Mesendoderm (in vitro differentiated cells): ENCODE measurements at regions not wholly inside any gene's neighbourhood (a gene's known extent, or its start where the extent isn't known, plus 50 kb on each side); places are given as distances from the start of the nearest gene placed in this dataset.

Source experiments
- DNase-seq: peaks from one replicate; pipeline ENCODE4 v3.0.0; 2013
- H2AK5ac ChIP-seq: 2 replicates; pipeline ENCODE4 v1.6.1; 2013; ENCODE audit warnings: low read length, inconsistent platforms
- H2BK120ac ChIP-seq: 2 replicates; pipeline ENCODE4 v1.6.1; 2013; ENCODE audit warnings: low read depth, mild to moderate bottlenecking, low read length, moderate library complexity, mixed read lengths
- H2BK15ac ChIP-seq: replicated peaks from 2 replicates; pipeline ENCODE4 v1.6.1; 2013; ENCODE audit warnings: low read depth, mild to moderate bottlenecking, moderate library complexity
- H2BK5ac ChIP-seq: 2 replicates; pipeline ENCODE4 v1.6.1; 2013; ENCODE audit warnings: low read length, inconsistent platforms
- H3K18ac ChIP-seq: 2 replicates; pipeline ENCODE4 v1.6.1; 2013; ENCODE audit warnings: mild to moderate bottlenecking, low read length, mixed read lengths
- H3K23ac ChIP-seq: one replicate; pipeline ENCODE4 v1.6.1; 2013; ENCODE audit warnings: low read length
- H3K27ac ChIP-seq: 2 replicates; pipeline ENCODE4 v1.5.1; 2013; ENCODE audit warnings: low read depth, mild to moderate bottlenecking, inconsistent platforms, low read length, moderate library complexity
- H3K27me3 ChIP-seq: 2 replicates; pipeline ENCODE4 v1.6.1; 2013; ENCODE audit warnings: low read length, control low read depth, mild to moderate bottlenecking, inconsistent platforms; ENCODE audit not compliant: insufficient read depth, poor library complexity
- H3K36me3 ChIP-seq: 2 replicates; pipeline ENCODE4 v1.6.1; 2013; ENCODE audit warnings: low read length, inconsistent platforms; ENCODE audit not compliant: control insufficient read depth, insufficient read depth
- H3K4ac ChIP-seq: one replicate; pipeline ENCODE4 v1.6.1; 2013; ENCODE audit warnings: low read depth, mild to moderate bottlenecking, low read length, moderate library complexity
- H3K4me1 ChIP-seq: 2 replicates; pipeline ENCODE4 v1.6.1; 2013; ENCODE audit warnings: low read depth, low read length, inconsistent platforms; ENCODE audit not compliant: control insufficient read depth
- H3K4me2 ChIP-seq: 2 replicates; pipeline ENCODE4 v1.6.1; 2013; ENCODE audit warnings: low read length
- H3K4me3 ChIP-seq: 2 replicates; pipeline ENCODE4 v1.5.1; 2013; ENCODE audit warnings: mild to moderate bottlenecking, low read length
- H3K56ac ChIP-seq: one replicate; pipeline ENCODE4 v1.6.1; 2013; ENCODE audit warnings: low read length
- H3K79me1 ChIP-seq: 2 replicates; pipeline ENCODE4 v1.6.1; 2013; ENCODE audit warnings: low read length, inconsistent platforms
- H3K79me2 ChIP-seq: 2 replicates; pipeline ENCODE4 v1.6.1; 2013; ENCODE audit warnings: mild to moderate bottlenecking, low read length; ENCODE audit not compliant: control insufficient read depth, insufficient read depth
- H3K9ac ChIP-seq: 2 replicates; pipeline ENCODE4 v1.6.1; 2013; ENCODE audit warnings: low read length, inconsistent platforms
- H4K5ac ChIP-seq: one replicate; pipeline ENCODE4 v1.6.1; 2013; ENCODE audit warnings: low read length
- H4K8ac ChIP-seq: one replicate; pipeline ENCODE4 v1.6.1; 2013; ENCODE audit warnings: low read depth, mild to moderate bottlenecking, control low read depth, low read length, moderate library complexity
- WGBS: extraction: QIAGEN DNeasy Blood & Tissue Kit; methylation state at CpG from one replicate; pipeline ENCODE4 v1.1.7; 2013; ENCODE audit warnings: low lambda C conversion rate, missing lambda C conversion rate; ENCODE audit not compliant: insufficient coverage; ENCODE audit errors: extremely low coverage; 5-methylcytosine and 5-hydroxymethylcytosine counted together

GRCh38 chr16:6447021-6447790 is 885.4 kb upstream of the RBFOX1 start:
- H4K5ac ChIP-seq = no peak overlapping the region
- H2BK120ac ChIP-seq = no peak overlapping the region
- H3K27ac ChIP-seq = no peak overlapping the region
- no peaks in the 10 kb centered on the region for H3K4me1 ChIP-seq
- no peak overlapping the region for H3K4me2 ChIP-seq
- H3K79me2 ChIP-seq = no peaks in the 10 kb centered on the region
- no peak overlapping the region for H2BK15ac ChIP-seq
- H3K36me3 ChIP-seq = no peaks in the 10 kb centered on the region
- 100% methylated on average over 1 of the region's 17 CpGs for WGBS
- H3K4ac ChIP-seq = no peak overlapping the region
- H3K56ac ChIP-seq = no peak overlapping the region
- no peak for DNase-seq
- H4K8ac ChIP-seq = no peak overlapping the region
- no peaks in the 10 kb centered on the region for H3K27me3 ChIP-seq
- no peaks in the 10 kb centered on the region for H3K79me1 ChIP-seq
- H3K18ac ChIP-seq = no peak overlapping the region
- H2BK5ac ChIP-seq = no peak overlapping the region
- no peak overlapping the region for H3K4me3 ChIP-seq
- H3K9ac ChIP-seq = no peak overlapping the region
- H3K23ac ChIP-seq = no peak overlapping the region
- no peak overlapping the region for H2AK5ac ChIP-seq

GRCh38 chr16:6446370-6446769 is 886.3 kb upstream of the RBFOX1 start:
- H3K27ac ChIP-seq = no peak overlapping the region
- H4K5ac ChIP-seq = no peak overlapping the region
- H2BK5ac ChIP-seq = no peak overlapping the region
- H3K4me2 ChIP-seq = no peak overlapping the region
- no peak overlapping the region for H3K23ac ChIP-seq
- peak; percentile 26 for DNase-seq
- no peak overlapping the region for H4K8ac ChIP-seq
- no peaks in the 10 kb centered on the region for H3K36me3 ChIP-seq
- H3K18ac ChIP-seq = no peak overlapping the region
- H3K4me3 ChIP-seq = no peak overlapping the region
- H3K79me2 ChIP-seq = no peaks in the 10 kb centered on the region
- no peak overlapping the region for H3K9ac ChIP-seq
- WGBS = no CpG with 5 or more reads among the region's 1 CpG
- no peaks in the 10 kb centered on the region for H3K4me1 ChIP-seq
- H2AK5ac ChIP-seq = no peak overlapping the region
- H3K27me3 ChIP-seq = no peaks in the 10 kb centered on the region
- no peak overlapping the region for H3K56ac ChIP-seq
- no peaks in the 10 kb centered on the region for H3K79me1 ChIP-seq
- H2BK15ac ChIP-seq = no peak overlapping the region
- no peak overlapping the region for H2BK120ac ChIP-seq
- H3K4ac ChIP-seq = no peak overlapping the region

GRCh38 chr16:6439129-6439528 is 893.5 kb upstream of the RBFOX1 start:
- Histone ChIP-seq H3K4me1 (no peaks in the 10 kb centered on the region), H3K79me2 (no peaks in the 10 kb centered on the region), H4K5ac (no peak overlapping the region), H2BK120ac (no peak overlapping the region), H3K27ac (no peak overlapping the region), H3K36me3 (no peaks in the 10 kb centered on the region), H3K56ac (no peak overlapping the region), H3K27me3 (no peaks in the 10 kb centered on the region), H3K4ac (no peak overlapping the region), H3K18ac (no peak overlapping the region), H3K9ac (no peak overlapping the region), H2AK5ac (no peak overlapping the region), H3K4me3 (no peak overlapping the region), H3K79me1 (no peaks in the 10 kb centered on the region), H4K8ac (no peak overlapping the region), H2BK15ac (no peak overlapping the region), H2BK5ac (no peak overlapping the region), H3K4me2 (no peak overlapping the region), H3K23ac (peak overlapping the region; percentile 56)
- WGBS = no CpG with 5 or more reads among the region's 6 CpGs
- DNase-seq = peak; percentile 18

GRCh38 chr16:6428861-6429260 is 903.8 kb upstream of the RBFOX1 start:
- Histone ChIP-seq H3K4me1 (no peaks in the 10 kb centered on the region), H2BK15ac (no peak overlapping the region), H4K8ac (no peak overlapping the region), H2AK5ac (no peak overlapping the region), H3K23ac (no peak overlapping the region), H2BK120ac (no peak overlapping the region), H3K4me2 (no peak overlapping the region), H3K27me3 (no peaks in the 10 kb centered on the region), H3K79me1 (no peaks in the 10 kb centered on the region), H3K56ac (no peak overlapping the region), H3K36me3 (no peaks in the 10 kb centered on the region), H3K4me3 (no peak overlapping the region), H3K4ac (no peak overlapping the region), H2BK5ac (no peak overlapping the region), H3K79me2 (no peaks in the 10 kb centered on the region), H3K27ac (no peak overlapping the region), H3K18ac (no peak overlapping the region), H4K5ac (no peak overlapping the region), H3K9ac (no peak overlapping the region)
- no CpG with 5 or more reads among the region's 8 CpGs for whole genome bisulfite sequencing
- no peak for DNase-seq

GRCh38 chr16:6427621-6428020 is 905.0 kb upstream of the RBFOX1 start:
- Histone ChIP-seq H3K27ac (no peak overlapping the region), H3K4ac (no peak overlapping the region), H3K4me1 (no peaks in the 10 kb centered on the region), H3K56ac (no peak overlapping the region), H3K4me2 (no peak overlapping the region), H4K5ac (no peak overlapping the region), H3K36me3 (no peaks in the 10 kb centered on the region), H2BK15ac (no peak overlapping the region), H2AK5ac (no peak overlapping the region), H3K27me3 (no peaks in the 10 kb centered on the region), H3K79me2 (no peaks in the 10 kb centered on the region), H3K79me1 (no peaks in the 10 kb centered on the region), H4K8ac (no peak overlapping the region), H3K4me3 (no peak overlapping the region), H2BK5ac (no peak overlapping the region), H3K23ac (no peak overlapping the region), H2BK120ac (no peak overlapping the region), H3K18ac (no peak overlapping the region), H3K9ac (no peak overlapping the region)
- DNase-seq = no peak
- WGBS = no CpG with 5 or more reads among the region's 3 CpGs

- Histone ChIP-seq H2BK120ac (no peak overlapping the region), H3K56ac (no peak overlapping the region), H3K4ac (no peak overlapping the region), H3K36me3 (no peaks in the 10 kb centered on the region), H3K4me3 (no peak overlapping the region), H3K27me3 (no peaks in the 10 kb centered on the region), H3K23ac (no peak overlapping the region), H3K79me2 (no peaks in the 10 kb centered on the region), H2BK5ac (no peak overlapping the region), H3K79me1 (no peaks in the 10 kb centered on the region), H4K5ac (no peak overlapping the region), H2BK15ac (no peak overlapping the region), H3K4me2 (no peak overlapping the region), H2AK5ac (no peak overlapping the region), H3K4me1 (no peaks in the 10 kb centered on the region), H3K9ac (no peak overlapping the region), H3K18ac (no peak overlapping the region), H4K8ac (no peak overlapping the region), H3K27ac (no peak overlapping the region)
- DNase-seq = no peak
- WGBS = no CpG with 5 or more reads among the region's 3 CpGs
Measured at GRCh38 chr16:6407596-6407995, 925.0 kb upstream of the RBFOX1 start.
